Large intestine (tissue), 3 donors: ENCODE measurements at regions not wholly inside any gene's neighbourhood (a gene's known extent, or its start where the extent isn't known, plus 50 kb on each side); places are given as distances from the start of the nearest gene placed in this dataset.
A peak's percentile ranks its signal among the peaks of the same experiment; 100 is the strongest.

Source experiments
- DNase-seq, 2 donors: peaks; one replicate each; pipeline versions ENCODE4 v3.0.0 to v3.0.0-alpha.2; 2013
- H3K27ac ChIP-seq: one replicate; pipeline ENCODE4 v1.5.1; 2013; ENCODE audit warnings: low read length
- H3K27me3 ChIP-seq: 2 replicates; pipeline ENCODE4 v1.6.1; 2013; ENCODE audit warnings: low read length; ENCODE audit not compliant: control insufficient read depth, insufficient read depth
- H3K36me3 ChIP-seq: 2 replicates; pipeline ENCODE4 v1.6.1; 2013; ENCODE audit warnings: low read length; ENCODE audit not compliant: control insufficient read depth, insufficient read depth
- H3K4me1 ChIP-seq: one replicate; pipeline ENCODE4 v1.6.1; 2013; ENCODE audit warnings: low read length; ENCODE audit not compliant: control insufficient read depth, insufficient read depth
- H3K4me3 ChIP-seq: one replicate; pipeline ENCODE4 v1.5.1; 2013; ENCODE audit warnings: low read length
- H3K9me3 ChIP-seq: one replicate; pipeline ENCODE4 v1.6.1; 2013; ENCODE audit warnings: mild to moderate bottlenecking, low read depth, low read length, moderate library complexity; ENCODE audit not compliant: control insufficient read depth
- WGBS: methylation state at CpG from one replicate; pipeline ENCODE4 v1.1.5; 2013; ENCODE audit warnings: low lambda C conversion rate; ENCODE audit not compliant: insufficient coverage; 5-methylcytosine and 5-hydroxymethylcytosine counted together

GRCh38 chr18:51275712-51276476 lies 78.4 kb upstream of the MEX3C start:
- H3K27ac ChIP-seq = no peak overlapping the region
- H3K36me3 ChIP-seq = no peaks in the 10 kb centered on the region
- H3K9me3 ChIP-seq = no peaks in the 10 kb centered on the region
- DNase-seq = peak; percentile 18 to 44
- H3K4me3 ChIP-seq = no peak overlapping the region
- H3K4me1 ChIP-seq = peaks cover 19% of the 10 kb centered on the region
- WGBS = no CpG with 5 or more reads among the region's 6 CpGs
- H3K27me3 ChIP-seq = no peaks in the 10 kb centered on the region

GRCh38 chr18:51278045-51278649 lies 80.7 kb upstream of the MEX3C start:
- Histone ChIP-seq H3K27me3 (no peaks in the 10 kb centered on the region), H3K4me1 (peaks cover 19% of the 10 kb centered on the region), H3K27ac (no peak overlapping the region), H3K9me3 (no peaks in the 10 kb centered on the region), H3K36me3 (no peaks in the 10 kb centered on the region), H3K4me3 (no peak overlapping the region)
- WGBS = no CpG with 5 or more reads among the region's 4 CpGs
- DNase-seq = peak in 1 of 2 donors; percentile 13

- Histone ChIP-seq H3K4me1 (peaks cover 19% of the 10 kb centered on the region), H3K27me3 (no peaks in the 10 kb centered on the region), H3K36me3 (no peaks in the 10 kb centered on the region), H3K4me3 (no peak overlapping the region), H3K9me3 (no peaks in the 10 kb centered on the region), H3K27ac (no peak overlapping the region)
- peak; percentile 62 to 78 for DNase-seq
- WGBS = no CpG with 5 or more reads among the region's 2 CpGs
These were observed 82.0 kb upstream of the MEX3C start for GRCh38 chr18:51279367-51279984.

GRCh38 chr18:51287818-51288508 lies 90.5 kb upstream of the MEX3C start:
- DNase-seq = no peak
- Histone ChIP-seq H3K27ac (no peak overlapping the region), H3K4me3 (no peak overlapping the region), H3K4me1 (no peaks in the 10 kb centered on the region), H3K36me3 (no peaks in the 10 kb centered on the region), H3K27me3 (no peaks in the 10 kb centered on the region), H3K9me3 (no peaks in the 10 kb centered on the region)
- WGBS = 100% methylated on average over 1 of the region's 5 CpGs

- Histone ChIP-seq H3K9me3 (no peaks in the 10 kb centered on the region), H3K4me1 (no peaks in the 10 kb centered on the region), H3K27ac (no peak overlapping the region), H3K4me3 (no peak overlapping the region), H3K36me3 (no peaks in the 10 kb centered on the region), H3K27me3 (no peaks in the 10 kb centered on the region)
- DNase-seq = peak in 1 of 2 donors; percentile 18
- WGBS = no CpG with 5 or more reads among the region's 3 CpGs
These were observed 91.1 kb upstream of the MEX3C start for GRCh38 chr18:51288582-51288981.

GRCh38 chr18:51290860-51291259 lies 93.4 kb upstream of the MEX3C start:
- no peak for DNase-seq
- Histone ChIP-seq H3K27me3 (no peaks in the 10 kb centered on the region), H3K9me3 (no peaks in the 10 kb centered on the region), H3K4me1 (no peaks in the 10 kb centered on the region), H3K4me3 (no peak overlapping the region), H3K27ac (no peak overlapping the region), H3K36me3 (no peaks in the 10 kb centered on the region)
- no CpG with 5 or more reads among the region's 2 CpGs for WGBS

- Histone ChIP-seq H3K27me3 (no peaks in the 10 kb centered on the region), H3K4me3 (no peak overlapping the region), H3K4me1 (no peaks in the 10 kb centered on the region), H3K9me3 (no peaks in the 10 kb centered on the region), H3K27ac (no peak overlapping the region), H3K36me3 (no peaks in the 10 kb centered on the region)
- WGBS = no CpG with 5 or more reads among the region's 3 CpGs
- DNase-seq = no peak
These were observed 103.4 kb upstream of the MEX3C start for GRCh38 chr18:51300912-51301311.

GRCh38 chr18:51301376-51301775 lies 103.9 kb upstream of the MEX3C start:
- no peaks in the 10 kb centered on the region for H3K4me1 ChIP-seq
- no peak overlapping the region for H3K27ac ChIP-seq
- no peaks in the 10 kb centered on the region for H3K27me3 ChIP-seq
- no peak for DNase-seq
- no peaks in the 10 kb centered on the region for H3K9me3 ChIP-seq
- no peaks in the 10 kb centered on the region for H3K36me3 ChIP-seq
- 86% methylated on average over 2 of the region's 3 CpGs for WGBS
- no peak overlapping the region for H3K4me3 ChIP-seq

GRCh38 chr18:51316677-51317076 lies 119.2 kb upstream of the MEX3C start:
- Histone ChIP-seq H3K36me3 (no peaks in the 10 kb centered on the region), H3K27me3 (no peaks in the 10 kb centered on the region), H3K27ac (no peak overlapping the region), H3K9me3 (no peaks in the 10 kb centered on the region), H3K4me1 (no peaks in the 10 kb centered on the region), H3K4me3 (no peak overlapping the region)
- no peak for DNase-seq
- no CpG with 5 or more reads among the region's 1 CpG for WGBS

- H3K9me3 ChIP-seq = no peaks in the 10 kb centered on the region
- no peaks in the 10 kb centered on the region for H3K27me3 ChIP-seq
- H3K27ac ChIP-seq = no peak overlapping the region
- DNase-seq = peak in 1 of 2 donors; percentile 27
- peaks cover 5% of the 10 kb centered on the region for H3K4me1 ChIP-seq
- H3K36me3 ChIP-seq = no peaks in the 10 kb centered on the region
- no peak overlapping the region for H3K4me3 ChIP-seq
- WGBS = 20% methylated on average over 1 of the region's 1 CpG
These were observed 124.2 kb upstream of the MEX3C start for GRCh38 chr18:51321696-51322095.
